OCI-LY1 (cell line): ENCODE measurements at regions not wholly inside any gene's neighbourhood (a gene's known extent, or its start where the extent isn't known, plus 50 kb on each side); places are given as distances from the start of the nearest gene placed in this dataset.

Experiments used
- H2AFZ ChIP-seq: fragments of 200-600 bp; sonication (generic), shearing (Covaris generic); 2 replicates; pipeline ENCODE4 v1.6.0; 2014; ENCODE audit warnings: antibody characterized with exemption, mild to moderate bottlenecking, low read length
- H3F3A ChIP-seq: fragments of 200-600 bp; sonication (generic), shearing (Covaris generic); 2 replicates; pipeline ENCODE4 v1.6.0; 2014; ENCODE audit warnings: mild to moderate bottlenecking, antibody characterized with exemption, low read length, moderate library complexity; ENCODE audit not compliant: insufficient read depth
- H3K27ac ChIP-seq: fragments of 200-600 bp; sonication (generic); 2 replicates; pipeline ENCODE4 v1.5.1; 2014; ENCODE audit warnings: low read length, mixed run types, mild to moderate bottlenecking, low read depth; ENCODE audit not compliant: poor library complexity, severe bottlenecking
- H3K27me3 ChIP-seq: fragments of 200-600 bp; sonication (generic); 2 replicates; pipeline ENCODE4 v1.6.0; 2014; ENCODE audit warnings: antibody characterized with exemption, mild to moderate bottlenecking, low read length, moderate library complexity; ENCODE audit not compliant: insufficient read depth
- H3K36me3 ChIP-seq: fragments of 200-600 bp; sonication (generic); 2 replicates; pipeline ENCODE4 v1.6.1; 2014; ENCODE audit warnings: mild to moderate bottlenecking, antibody characterized with exemption, low read length, moderate library complexity, mixed read lengths; ENCODE audit not compliant: insufficient read depth
- H3K4me1 ChIP-seq: fragments of 200-600 bp; sonication (generic); 2 replicates; pipeline ENCODE4 v1.5.1; 2014; ENCODE audit warnings: mild to moderate bottlenecking, low read length, moderate library complexity; ENCODE audit not compliant: insufficient read depth, severe bottlenecking
- H3K4me2 ChIP-seq: fragments of 200-600 bp; sonication (generic), shearing (Covaris generic); 2 replicates; pipeline ENCODE4 v1.6.1; 2014; ENCODE audit warnings: low read length
- H3K4me3 ChIP-seq: fragments of 200-600 bp; sonication (generic); 2 replicates; pipeline ENCODE4 v1.5.1; 2014; ENCODE audit warnings: low read length, low read depth, mild to moderate bottlenecking, mixed read lengths; ENCODE audit not compliant: poor library complexity, severe bottlenecking
- H3K79me2 ChIP-seq: fragments of 200-600 bp; shearing (Covaris generic); 2 replicates; pipeline ENCODE4 v1.6.1; 2016; ENCODE audit warnings: mixed run types, low read length, mixed read lengths; ENCODE audit not compliant: insufficient read depth
- H3K9ac ChIP-seq: fragments of 200-600 bp; sonication (generic), shearing (Covaris generic); 2 replicates; pipeline ENCODE4 v1.6.1; 2014; ENCODE audit warnings: mild to moderate bottlenecking, low read length, mixed read lengths
- H3K9me2 ChIP-seq: fragments of 200-600 bp; sonication (generic), shearing (Covaris generic); 2 replicates; pipeline ENCODE4 v1.6.1; 2014; ENCODE audit warnings: low read depth, mild to moderate bottlenecking, low read length, mixed read lengths
- H3K9me3 ChIP-seq: fragments of 200-600 bp; shearing (Covaris generic); 2 replicates; pipeline ENCODE4 v1.6.1; 2014; ENCODE audit warnings: low read length, mixed read lengths
- H4K20me1 ChIP-seq: fragments of 200-600 bp; sonication (generic), shearing (Covaris generic); 2 replicates; pipeline ENCODE4 v1.6.0; 2016; ENCODE audit warnings: mild to moderate bottlenecking, low read length; ENCODE audit not compliant: insufficient read depth
- EZH2 ChIP-seq: fragments of 200-600 bp; sonication (generic), shearing (Covaris generic); IDR thresholded peaks from 2 replicates; pipeline ENCODE4 v1.8.0; 2017; ENCODE audit warnings: borderline replicate concordance, mixed run types, mild to moderate bottlenecking, antibody characterized with exemption, low read length, moderate library complexity, mixed read lengths
- TF ChIP-seq, protein P1 (sequence below): fragments of 200-600 bp; sonication (generic), shearing (Covaris generic); IDR thresholded peaks from 2 replicates; pipeline ENCODE4 v1.5.1; 2017; ENCODE audit warnings: mild to moderate bottlenecking, antibody characterized with exemption, low read length, moderate library complexity, mixed read lengths

DNA sequence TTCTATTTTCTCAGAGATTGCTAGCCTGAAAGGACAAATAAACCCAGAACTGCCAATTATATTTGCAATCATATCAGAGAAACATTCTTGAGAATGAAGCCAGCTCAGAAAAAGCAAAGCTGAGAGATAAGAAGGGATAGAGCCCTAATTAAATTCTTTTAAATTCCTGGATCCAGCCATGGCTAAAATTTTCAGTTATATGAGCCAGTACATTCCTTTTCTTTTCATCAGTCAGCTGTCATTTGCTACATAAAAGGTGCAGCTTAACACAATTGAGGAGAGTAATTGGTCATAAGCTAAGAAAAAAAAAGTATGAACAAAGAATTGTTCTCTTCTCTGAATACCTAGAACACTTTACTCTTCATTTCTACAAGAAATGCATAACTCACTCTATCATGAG is 303.5 kb upstream of the FIGN start:
- Histone ChIP-seq H3K36me3 (no peaks in the 10 kb centered on the region), H3K27me3 (no peaks in the 10 kb centered on the region), H3K9me2 (no peaks in the 10 kb centered on the region), H3F3A (no peaks in the 10 kb centered on the region), H3K4me1 (no peaks in the 10 kb centered on the region), H3K79me2 (no peaks in the 10 kb centered on the region), H2AFZ (no peak overlapping the region), H3K4me3 (no peak overlapping the region), H3K9me3 (no peaks in the 10 kb centered on the region), H3K4me2 (no peak overlapping the region), H3K27ac (no peak overlapping the region), H3K9ac (no peak overlapping the region), H4K20me1 (no peaks in the 10 kb centered on the region)
- TF ChIP-seq, protein P1, sequence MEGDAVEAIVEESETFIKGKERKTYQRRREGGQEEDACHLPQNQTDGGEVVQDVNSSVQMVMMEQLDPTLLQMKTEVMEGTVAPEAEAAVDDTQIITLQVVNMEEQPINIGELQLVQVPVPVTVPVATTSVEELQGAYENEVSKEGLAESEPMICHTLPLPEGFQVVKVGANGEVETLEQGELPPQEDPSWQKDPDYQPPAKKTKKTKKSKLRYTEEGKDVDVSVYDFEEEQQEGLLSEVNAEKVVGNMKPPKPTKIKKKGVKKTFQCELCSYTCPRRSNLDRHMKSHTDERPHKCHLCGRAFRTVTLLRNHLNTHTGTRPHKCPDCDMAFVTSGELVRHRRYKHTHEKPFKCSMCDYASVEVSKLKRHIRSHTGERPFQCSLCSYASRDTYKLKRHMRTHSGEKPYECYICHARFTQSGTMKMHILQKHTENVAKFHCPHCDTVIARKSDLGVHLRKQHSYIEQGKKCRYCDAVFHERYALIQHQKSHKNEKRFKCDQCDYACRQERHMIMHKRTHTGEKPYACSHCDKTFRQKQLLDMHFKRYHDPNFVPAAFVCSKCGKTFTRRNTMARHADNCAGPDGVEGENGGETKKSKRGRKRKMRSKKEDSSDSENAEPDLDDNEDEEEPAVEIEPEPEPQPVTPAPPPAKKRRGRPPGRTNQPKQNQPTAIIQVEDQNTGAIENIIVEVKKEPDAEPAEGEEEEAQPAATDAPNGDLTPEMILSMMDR, result no peak
- no peak for TF ChIP-seq EZH2

DNA sequence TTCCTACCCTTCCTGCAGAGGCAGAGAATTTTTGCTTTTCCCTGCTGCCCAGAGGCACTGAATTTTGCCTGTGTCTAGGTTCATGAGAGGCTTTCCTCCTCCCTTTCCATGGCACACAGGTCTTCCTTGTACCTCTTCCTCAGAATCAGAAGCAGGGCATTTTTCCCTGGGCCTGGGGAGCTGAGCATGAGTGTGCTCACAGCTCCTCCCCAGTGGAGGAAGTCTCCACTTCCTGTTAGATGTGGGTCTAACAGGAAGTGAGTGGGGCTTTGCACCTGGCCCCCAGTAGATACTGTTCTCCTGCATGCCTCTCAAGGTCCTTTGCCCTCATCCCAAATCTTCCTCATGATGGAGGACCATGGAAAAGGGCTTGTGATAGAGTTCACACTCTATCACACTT is 297.2 kb upstream of the FIGN start:
- H2AFZ ChIP-seq, result no peak overlapping the region
- no peak overlapping the region for H3K27ac ChIP-seq
- no peaks in the 10 kb centered on the region for H3K9me2 ChIP-seq
- no peaks in the 10 kb centered on the region for H3K79me2 ChIP-seq
- H3F3A ChIP-seq, result no peaks in the 10 kb centered on the region
- no peak overlapping the region for H3K4me3 ChIP-seq
- H3K4me2 ChIP-seq, result no peak overlapping the region
- no peaks in the 10 kb centered on the region for H3K27me3 ChIP-seq
- H3K9me3 ChIP-seq, result no peaks in the 10 kb centered on the region
- H3K9ac ChIP-seq, result no peak overlapping the region
- no peak for TF ChIP-seq EZH2
- TF ChIP-seq, protein P1, result no peak
- no peaks in the 10 kb centered on the region for H3K4me1 ChIP-seq
- no peaks in the 10 kb centered on the region for H4K20me1 ChIP-seq
- H3K36me3 ChIP-seq, result no peaks in the 10 kb centered on the region

DNA sequence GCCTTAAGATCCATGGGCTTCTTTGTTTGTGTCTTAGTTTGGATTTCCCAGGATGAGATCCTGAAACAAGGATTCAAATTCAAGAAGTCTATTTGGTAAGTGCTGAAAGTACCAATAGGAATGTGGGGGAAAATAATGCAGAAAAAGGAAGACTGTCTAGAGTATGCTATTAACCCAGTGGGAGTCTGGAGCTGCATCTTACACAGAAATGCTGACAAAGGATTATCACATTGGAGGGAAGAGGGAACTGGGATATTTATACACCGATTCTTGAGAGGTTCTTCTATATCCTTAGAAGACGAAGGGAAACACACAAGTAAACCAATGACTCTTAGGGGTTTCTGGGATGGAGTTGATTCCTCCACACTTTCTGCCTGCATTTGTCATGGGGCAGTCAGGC is 294.8 kb upstream of the FIGN start:
- Histone ChIP-seq H3K27me3 (no peaks in the 10 kb centered on the region), H3K27ac (no peak overlapping the region), H3K36me3 (no peaks in the 10 kb centered on the region), H4K20me1 (no peaks in the 10 kb centered on the region), H3F3A (no peaks in the 10 kb centered on the region), H3K9me2 (no peaks in the 10 kb centered on the region), H2AFZ (no peak overlapping the region), H3K9me3 (no peaks in the 10 kb centered on the region), H3K4me2 (no peak overlapping the region), H3K9ac (no peak overlapping the region), H3K4me3 (no peak overlapping the region), H3K79me2 (no peaks in the 10 kb centered on the region), H3K4me1 (no peaks in the 10 kb centered on the region)
- no peak for TF ChIP-seq EZH2
- TF ChIP-seq, protein P1, result no peak
